ENCODE measurements at regions not wholly inside any gene's neighbourhood (a gene's known extent, or its start where the extent isn't known, plus 50 kb on each side); places are given as distances from the start of the nearest gene placed in this dataset.

DNA sequence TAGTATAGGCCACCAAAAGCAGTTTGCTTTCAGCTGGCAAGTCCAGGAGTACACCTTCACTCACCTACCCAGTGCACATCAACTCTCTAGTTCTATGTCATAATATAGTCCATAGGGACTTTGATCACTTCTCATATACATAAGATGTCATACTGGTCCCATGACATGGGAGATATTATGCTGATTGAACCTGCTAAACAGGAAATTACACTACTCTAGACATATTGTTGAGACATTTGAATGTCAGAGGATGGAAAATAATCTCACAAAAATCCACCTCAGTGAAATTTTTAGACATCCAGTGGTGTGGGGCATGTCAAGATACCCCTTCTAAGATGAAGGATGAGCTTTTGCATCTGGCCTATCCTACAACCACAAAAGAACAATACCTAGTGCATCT is 322.5 kb downstream of the EN1 start:
- in situ Hi-C loops (cut with HindIII; ENCODE audit: low sequenced_read_pairs): no loop called here

DNA sequence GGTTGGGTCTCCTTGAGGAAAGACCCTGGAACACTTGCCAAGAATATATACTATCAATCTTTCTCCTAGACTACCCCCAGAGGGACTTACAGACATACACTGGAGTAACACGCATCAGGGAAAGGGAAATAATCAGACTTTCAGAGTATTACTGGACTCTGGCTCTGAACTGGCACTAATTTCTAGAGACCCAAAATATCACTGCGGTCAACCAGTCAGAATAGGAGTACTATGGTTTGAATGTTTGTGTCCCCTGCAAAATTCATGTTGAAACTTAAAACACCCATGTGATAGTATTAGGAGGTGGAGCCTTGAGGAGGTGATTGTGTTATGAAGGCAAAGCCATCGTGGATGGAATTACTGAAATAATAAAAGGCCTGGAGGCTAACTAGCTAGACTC is 323.7 kb downstream of the EN1 start:
- in situ Hi-C loops (cut with HindIII; ENCODE audit: low sequenced_read_pairs): no loop called here

DNA sequence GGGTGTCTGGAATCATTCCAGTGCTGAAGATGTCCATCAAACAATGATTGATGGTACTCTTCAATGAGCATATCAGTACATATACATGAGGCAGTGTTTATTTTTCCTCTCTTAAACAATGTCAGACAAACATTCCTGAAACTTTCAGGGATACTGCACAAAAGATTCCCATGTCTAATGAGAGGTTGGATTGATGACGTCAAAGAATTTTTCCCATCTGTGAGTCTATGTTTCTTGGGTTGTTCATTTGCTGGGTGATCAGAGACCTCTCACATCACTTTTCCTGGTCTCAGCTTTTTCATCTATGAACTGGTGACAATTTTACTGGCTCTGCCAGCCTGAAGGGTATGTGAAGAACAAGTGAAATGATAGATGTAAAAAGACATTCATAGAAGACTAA is 325.5 kb downstream of the EN1 start:
- in situ Hi-C loops (cut with HindIII; ENCODE audit: low sequenced_read_pairs): no loop called here

DNA sequence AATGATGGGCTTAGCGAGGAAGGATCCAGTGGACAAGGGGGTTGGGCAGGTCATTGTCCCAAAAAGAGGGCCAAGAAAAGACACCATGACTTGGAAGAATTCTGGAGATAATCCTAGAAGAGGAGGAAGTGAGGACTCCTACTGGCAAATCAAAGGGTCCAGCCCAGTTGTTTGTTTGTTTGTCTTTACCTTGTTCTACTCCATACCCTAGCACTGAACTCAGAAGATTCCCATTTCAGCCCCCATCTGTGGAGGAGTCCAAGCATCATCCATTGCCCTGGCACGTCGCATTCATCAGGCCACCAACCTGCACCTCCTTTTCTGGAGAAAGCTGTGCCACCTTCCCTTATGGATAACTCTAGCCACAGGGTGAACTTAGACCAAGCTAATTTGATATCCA is 326.2 kb downstream of the EN1 start:
- in situ Hi-C loops (cut with HindIII; ENCODE audit: low sequenced_read_pairs): no loop called here

DNA sequence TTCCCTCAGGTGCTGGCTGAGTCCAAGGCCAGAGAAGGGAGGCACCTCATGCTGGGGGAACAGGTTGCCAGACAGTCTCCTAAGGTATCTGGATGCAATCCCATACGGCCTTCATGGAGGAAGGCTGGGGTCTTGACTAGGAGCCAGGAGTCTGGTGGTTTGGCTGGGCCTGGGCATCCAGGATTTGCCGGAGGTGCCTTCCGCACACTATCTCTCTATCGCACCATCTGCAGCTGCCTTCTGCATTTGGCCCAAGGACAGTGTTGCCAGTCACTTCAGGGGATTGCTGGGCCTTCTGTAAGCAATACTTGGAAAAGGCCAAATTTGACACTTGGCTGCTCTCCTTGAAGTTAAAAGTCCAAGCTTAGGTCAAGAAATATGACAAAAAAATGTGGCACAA is 327.2 kb downstream of the EN1 start:
- in situ Hi-C loops (cut with HindIII; ENCODE audit: low sequenced_read_pairs): no loop called here

DNA sequence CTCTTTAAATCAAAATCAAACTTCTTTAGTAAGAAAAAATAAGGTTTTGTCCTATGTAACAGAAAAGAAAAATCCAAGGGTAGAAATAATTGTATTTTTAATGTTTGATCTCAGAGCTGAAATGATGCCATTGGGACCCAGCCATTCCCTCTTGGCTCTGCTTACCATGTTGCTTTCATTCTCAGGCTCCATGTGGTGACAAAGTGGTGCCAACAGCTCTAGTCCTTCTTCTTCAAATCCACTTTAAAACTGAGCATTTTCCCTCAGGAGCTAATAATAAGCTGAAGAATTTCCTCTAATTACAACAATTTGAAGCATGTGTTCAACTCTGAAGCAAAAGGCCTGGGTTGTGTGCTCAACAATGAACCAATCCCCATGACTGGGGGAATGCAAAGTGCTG is 327.9 kb downstream of the EN1 start:
- in situ Hi-C loops (cut with HindIII; ENCODE audit: low sequenced_read_pairs): no loop called here

DNA sequence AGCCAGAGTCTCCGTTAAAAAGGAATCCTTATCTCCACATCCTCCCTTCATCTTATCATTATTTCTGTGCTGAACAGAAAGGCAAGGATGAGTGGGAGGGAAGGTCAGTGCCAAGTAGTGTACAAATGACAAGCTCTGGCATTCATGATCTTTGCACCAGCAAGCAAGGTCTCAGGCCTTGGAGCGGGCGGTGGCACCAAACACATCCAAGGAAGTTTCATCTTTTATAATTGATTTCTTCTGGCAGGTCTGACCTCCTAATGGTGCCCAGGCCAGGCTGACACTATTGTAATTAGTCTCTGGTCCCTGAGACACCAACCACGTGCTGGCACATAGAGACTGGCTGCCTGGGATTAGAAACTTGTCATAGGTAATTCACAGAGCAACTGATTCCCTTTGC is 336.6 kb downstream of the EN1 start:
- in situ Hi-C loops (cut with HindIII; ENCODE audit: low sequenced_read_pairs): no loop called here

DNA sequence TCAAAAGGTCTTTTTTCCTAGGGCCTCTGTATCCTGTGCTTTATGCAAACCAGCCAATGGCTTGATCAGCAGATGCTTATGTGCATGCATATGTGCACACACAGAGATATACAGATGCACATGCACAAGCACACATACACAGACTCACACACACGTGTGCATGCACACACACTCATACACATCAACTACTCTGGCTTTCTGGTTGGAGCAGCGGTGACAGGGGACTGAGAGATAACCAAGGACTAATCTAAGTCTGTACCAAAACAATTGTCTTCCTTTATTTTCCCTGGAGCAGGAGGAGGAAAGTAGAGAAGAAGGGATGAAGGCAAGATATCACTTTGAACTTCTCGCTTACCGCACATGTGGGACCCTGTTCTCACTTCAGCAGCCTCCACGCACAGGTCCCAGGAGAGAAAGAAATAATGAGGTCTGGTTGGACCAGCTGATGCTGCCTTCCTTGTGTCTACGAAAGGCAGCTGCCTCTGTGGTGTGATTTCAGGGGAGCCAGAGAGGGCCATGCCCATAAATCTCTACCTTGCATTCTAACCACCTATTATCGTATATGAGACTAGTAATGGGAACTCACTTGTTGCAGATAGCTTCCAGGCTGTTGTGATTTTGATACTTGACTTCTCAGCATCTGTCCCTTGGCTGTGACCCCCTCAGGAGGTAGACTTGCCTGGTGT is 338.0 kb downstream of the EN1 start:
- in situ Hi-C loops (cut with HindIII; ENCODE audit: low sequenced_read_pairs): loop anchor here (10.0 kb wide), 1 partner anchor 285 kb away; no protein-coding TSS in a partner anchor

DNA sequence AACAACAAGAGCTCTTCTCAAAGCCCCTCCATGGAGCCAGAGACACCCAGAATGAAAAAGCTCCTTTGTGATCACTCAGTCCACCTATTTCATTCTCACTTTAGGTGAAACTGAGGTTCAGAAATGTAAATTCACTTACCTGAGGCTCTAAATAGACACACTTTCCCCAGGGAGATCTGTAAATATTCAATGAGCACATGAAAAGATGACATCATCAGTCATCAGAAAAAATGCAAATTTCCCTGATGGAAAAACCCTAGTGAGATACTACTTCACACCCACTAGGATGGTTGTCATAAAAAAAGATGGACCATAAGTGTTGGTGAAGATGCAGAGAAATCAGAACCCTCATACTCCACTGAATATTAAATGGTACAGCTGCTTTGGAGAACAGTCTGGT is 339.2 kb downstream of the EN1 start:
- in situ Hi-C loops (cut with HindIII; ENCODE audit: low sequenced_read_pairs): loop anchor here (10.0 kb wide), 1 partner anchor 287 kb away; no protein-coding TSS in a partner anchor

DNA sequence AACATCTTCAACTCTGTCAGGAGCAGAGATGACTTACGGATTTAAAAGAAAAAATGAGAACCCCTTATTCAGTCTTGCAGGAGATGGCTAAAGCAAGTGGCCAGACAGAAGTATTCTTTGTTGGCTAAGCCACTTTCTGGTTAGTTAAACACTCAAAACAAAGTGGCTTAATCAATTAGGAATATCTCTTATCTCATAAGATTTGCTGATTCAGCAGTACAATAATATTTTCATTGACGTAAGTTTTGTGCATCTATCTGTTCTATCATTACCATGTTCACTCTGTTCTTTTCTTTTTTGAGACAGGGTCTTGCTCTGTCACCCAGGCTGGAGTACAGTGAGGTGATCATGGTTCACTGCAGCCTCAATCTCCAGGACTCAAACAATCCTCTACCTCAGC is 342.0 kb downstream of the EN1 start:
- in situ Hi-C loops (cut with HindIII; ENCODE audit: low sequenced_read_pairs): loop anchor here (10.0 kb wide), 1 partner anchor 289 kb away; no protein-coding TSS in a partner anchor

DNA sequence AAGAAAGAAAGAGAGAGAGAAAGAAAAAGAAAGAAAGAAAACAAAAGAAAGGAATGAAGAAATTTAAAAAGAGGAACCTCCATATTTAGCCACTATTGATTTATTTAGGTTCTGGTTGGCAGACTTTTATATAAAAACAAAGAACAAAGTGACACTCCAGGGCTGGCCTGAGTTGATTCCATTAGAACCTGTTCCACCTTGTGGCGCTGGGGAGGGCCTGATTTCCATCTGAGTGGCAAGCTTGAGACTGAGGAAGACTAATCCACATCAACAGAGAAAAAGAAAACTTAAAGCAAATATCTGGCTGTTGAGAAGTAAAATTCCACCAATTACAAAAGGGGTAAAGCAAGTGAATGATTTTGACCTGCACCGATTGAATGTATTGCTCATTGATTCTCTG is 345.3 kb downstream of the EN1 start:
- in situ Hi-C loops (cut with HindIII; ENCODE audit: low sequenced_read_pairs): loop anchor here (10.0 kb wide), 1 partner anchor 293 kb away; no protein-coding TSS in a partner anchor

DNA sequence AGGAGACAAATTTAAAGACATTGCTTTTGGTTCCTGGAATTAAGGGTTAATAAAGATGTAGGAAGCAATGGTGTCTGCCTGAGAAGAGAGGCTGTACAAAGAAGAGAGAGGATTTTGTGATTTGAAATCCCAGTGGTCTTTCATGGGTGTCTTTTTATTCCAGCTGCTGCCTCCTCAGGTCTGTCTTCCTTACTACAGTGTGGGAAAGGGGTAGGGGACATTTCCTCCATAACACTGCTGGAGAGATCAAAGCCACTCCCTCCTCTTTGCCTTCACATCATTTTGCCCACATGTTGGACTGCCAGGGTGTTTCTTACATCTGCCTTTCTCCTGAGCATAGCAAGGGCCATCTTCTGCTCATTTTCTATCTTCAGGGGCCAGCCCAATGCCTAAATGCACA is 348.5 kb downstream of the EN1 start:
- in situ Hi-C loops (cut with HindIII; ENCODE audit: low sequenced_read_pairs): no loop called here

DNA sequence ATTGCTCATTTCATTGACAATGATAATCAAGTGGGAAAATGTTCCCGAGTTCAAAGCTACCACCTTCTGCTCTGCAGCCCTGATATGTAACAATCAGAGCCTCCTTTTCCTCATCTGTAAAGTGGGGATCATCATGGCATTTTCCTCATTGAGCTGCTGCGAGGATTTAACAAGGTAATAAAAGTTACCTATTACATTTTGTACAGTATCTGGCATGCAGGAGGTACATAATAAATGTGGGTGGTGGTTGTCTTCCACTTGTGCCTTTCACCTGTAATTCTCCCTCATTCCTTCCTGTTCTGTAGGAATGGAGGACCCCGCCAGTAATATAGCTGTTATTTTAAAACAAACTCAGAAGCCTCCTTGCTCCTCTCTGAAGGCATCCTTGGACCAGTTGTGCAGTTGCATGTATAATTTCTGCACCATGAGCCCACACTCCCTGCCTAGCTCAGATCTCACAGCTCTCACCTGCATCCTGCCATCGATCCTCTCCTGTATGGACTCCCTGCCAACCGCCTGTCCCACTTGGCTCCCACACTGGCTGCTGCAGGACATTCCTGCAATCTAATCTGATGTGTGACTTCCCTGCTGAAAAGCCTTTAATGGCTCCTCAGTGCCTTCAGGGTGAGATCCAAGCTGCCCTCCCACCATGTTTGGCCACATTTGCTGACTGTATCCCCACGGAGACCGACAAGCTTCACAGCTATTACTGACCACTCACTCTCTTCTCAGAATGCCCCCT is 350.4 kb downstream of the EN1 start:
- in situ Hi-C loops (cut with HindIII; ENCODE audit: low sequenced_read_pairs): no loop called here

DNA sequence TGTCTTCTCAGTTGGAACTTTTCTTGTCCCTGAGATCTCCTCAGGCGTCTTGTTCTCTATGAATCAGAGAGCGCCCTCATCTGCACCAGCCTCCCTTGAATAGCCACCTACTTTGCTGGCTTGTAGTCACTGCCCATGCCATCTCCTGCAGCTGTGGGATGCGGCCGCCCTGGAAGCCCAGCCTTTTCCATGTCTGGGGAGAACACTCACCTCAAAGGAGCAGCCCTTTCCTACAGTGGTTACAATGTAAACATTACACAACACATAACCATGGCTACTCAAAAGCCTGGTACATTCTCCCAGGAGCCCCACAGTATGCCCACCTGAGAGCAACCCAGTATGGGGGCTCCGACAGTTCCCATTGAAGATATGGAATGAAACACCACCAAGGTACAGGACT is 351.0 kb downstream of the EN1 start:
- in situ Hi-C loops (cut with HindIII; ENCODE audit: low sequenced_read_pairs): no loop called here

DNA sequence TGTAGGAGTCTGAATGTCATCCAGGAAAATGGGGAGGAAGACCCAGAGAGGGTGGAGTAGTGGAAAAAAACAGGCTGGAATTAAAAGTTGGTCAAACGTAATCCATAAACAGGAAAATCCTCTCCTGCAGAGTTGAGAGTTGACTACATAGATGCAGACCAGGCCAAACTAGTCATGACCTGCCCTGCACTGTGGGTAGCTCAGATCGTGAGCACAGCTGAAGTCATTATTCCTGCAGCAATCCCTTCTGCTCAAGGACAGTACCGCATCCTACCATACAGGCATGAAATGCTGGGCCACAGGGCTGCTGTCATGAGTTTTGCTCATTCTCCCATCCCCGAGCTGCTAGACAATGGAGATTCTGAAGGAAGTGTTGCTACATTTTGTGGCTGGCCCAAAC is 352.2 kb downstream of the EN1 start:
- in situ Hi-C loops (cut with HindIII; ENCODE audit: low sequenced_read_pairs): no loop called here

DNA sequence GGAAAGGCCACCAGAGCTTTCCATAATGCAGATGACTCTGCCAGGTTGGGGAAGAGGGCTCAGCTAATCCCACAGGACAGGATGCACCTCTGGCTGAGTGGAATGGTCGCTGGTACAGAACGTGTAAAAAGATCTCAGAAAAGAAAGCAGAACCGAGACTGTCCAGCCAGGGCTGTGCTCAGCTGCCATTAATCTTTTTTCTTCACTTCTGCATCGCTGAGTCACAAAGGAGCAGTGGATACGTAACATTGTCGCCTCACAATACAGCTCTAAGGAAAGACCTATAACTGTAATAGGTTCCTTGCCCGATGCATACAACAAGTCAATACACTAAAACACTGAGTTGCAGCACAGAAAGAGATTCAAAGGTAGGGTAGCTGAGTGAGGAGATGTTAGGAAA is 354.2 kb downstream of the EN1 start:
- in situ Hi-C loops (cut with HindIII; ENCODE audit: low sequenced_read_pairs): no loop called here

DNA sequence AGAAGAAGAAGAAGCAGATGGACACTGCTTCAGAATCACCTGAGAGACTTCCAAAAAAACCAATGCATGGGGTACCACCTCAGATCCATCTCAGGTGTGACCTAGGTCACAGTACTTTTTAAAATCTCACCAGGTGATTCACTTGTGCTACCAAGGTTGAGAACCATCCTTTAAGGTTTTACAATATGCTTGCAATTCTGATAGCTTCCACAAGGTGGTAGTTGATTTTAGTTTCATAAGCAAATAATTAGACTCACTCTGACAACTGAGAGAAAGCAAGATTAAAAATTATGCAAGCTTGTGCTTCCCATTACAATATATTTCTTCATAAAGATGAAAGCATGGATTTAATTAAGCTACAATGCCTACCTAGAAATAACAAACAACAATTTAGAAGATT is 355.1 kb downstream of the EN1 start:
- in situ Hi-C loops (cut with HindIII; ENCODE audit: low sequenced_read_pairs): no loop called here

DNA sequence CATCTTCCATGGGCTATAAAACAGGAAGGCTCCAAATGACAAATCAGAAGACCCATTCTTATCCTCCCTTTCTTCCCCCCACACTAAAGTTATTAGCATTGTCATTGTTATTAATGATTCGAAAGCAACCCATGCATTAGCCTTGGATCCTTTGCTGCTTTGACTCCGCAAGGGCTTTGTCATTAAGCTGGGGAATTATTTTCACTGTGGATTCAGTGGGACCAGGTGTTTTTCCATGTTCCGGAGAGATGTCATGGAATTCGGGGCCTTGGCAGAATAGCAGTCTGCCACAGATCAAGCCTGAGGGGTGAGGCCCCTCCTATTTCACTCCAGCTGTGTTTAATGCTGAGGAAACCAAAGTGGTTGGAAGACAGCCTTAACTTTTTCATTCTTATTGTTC is 357.1 kb downstream of the EN1 start:
- in situ Hi-C loops (cut with HindIII; ENCODE audit: low sequenced_read_pairs): no loop called here

DNA sequence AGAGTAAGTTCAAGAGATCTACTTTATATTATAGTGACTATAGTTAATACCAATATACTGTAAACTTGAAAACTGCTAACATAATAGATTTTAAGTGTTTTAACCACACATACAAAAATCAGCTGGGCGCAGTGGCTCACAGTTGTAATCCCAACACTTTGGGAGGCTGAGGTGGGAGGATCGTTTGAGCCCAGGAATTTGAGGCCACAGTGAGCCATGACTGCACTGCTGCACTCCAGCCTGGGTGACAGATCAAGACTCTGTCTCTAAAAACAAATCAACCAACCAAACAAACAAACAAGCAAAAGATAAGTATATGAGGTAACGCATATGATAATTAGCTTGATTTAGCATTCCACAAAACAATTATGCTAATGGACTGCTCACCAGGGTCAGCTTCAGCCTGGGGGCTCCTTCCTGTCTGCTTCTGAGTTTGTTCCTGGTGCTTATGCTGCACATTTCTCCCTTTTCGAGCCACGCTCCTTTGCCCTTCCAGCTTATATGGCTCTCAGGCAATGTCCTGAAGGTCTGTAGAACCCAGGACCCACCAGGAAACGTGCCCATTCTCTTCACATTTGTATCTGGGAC is 357.6 kb downstream of the EN1 start:
- in situ Hi-C loops (cut with HindIII; ENCODE audit: low sequenced_read_pairs): no loop called here

DNA sequence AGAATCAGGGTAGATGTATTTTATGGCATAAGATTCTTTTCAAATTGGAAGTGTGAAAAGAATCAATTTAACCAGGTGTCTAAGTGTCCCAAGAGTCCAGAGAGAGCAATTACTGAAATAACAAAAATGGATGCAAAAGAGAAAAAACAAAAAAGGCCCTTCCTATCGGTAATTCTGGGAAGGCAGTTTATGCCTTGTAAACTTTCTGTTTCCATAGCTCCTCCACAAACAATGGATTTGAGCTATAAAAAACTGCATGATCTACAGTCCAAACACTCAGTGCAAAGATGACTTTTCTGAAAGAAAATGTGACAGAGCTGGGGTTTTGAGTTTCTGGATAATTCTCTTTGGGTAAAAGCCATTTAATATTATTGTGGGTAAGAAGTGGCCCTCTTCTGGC is 366.1 kb downstream of the EN1 start:
- in situ Hi-C loops (cut with HindIII; ENCODE audit: low sequenced_read_pairs): no loop called here

DNA sequence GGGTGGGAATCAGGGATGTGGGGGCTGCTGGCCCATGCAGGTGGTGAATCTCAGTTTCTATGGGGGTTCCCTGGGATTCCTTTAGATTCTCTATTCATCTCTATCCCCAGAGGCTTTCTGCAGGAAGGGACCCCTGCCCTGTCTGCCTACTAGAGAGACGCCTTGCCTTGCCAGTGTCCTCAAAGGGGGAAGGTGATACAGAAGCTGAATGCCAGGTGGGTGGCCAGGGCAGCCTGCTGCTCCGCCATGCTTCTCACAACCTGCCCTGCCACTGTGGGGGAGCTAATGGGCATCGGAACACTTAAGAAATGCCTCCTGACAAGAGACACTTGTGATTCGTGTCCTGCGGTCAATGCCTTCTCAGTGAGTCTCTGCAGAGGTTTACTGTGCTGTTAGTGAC is 368.4 kb downstream of the EN1 start:
- in situ Hi-C loops (cut with HindIII; ENCODE audit: low sequenced_read_pairs): no loop called here

All from DLD1 (cell line).